ENCODE measurements at regions not wholly inside any gene's neighbourhood (a gene's known extent, or its start where the extent isn't known, plus 50 kb on each side); places are given as distances from the start of the nearest gene placed in this dataset.

DNA sequence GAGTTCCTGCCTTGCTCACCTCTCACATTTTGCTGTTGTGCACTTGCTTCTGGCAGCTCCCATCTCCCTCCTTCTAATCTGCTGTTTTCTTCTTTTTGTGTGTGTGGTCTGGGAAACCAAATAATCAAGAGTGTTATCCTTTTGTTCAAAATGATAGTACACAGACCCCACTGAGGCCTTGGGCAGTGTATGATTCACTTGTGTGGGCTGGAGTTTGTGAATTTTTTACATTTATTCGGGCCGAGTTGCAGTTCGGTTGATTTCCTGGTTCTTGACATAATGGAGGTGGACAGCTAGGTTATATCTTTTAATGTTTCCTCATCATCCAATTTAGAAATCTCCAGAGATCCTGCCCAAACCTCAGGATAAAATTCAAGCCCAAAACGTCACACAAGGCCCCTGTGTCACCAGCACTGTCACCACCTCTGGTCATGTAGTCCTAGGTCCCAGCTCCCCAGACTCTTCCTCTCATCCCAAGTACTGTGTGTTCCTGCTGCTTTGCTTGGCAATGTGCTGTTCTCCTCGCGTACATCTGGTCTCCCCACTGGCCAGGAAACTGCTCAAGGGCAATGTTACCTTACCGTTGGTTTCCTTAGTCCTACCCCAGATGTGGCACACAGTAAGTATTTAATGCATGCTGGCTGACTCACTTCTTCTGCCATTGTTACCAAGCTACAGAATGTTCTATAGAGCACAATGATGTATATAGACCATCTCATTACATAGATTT, 55.7 kb upstream of the PHACTR2 start:
- Mint-ChIP-seq H3K27ac (no peak overlapping the region), H3K36me3 (ENCODE audit: low read depth) (peaks cover 2% of the 10 kb centered on the region), H3K9me3 (no peaks in the 10 kb centered on the region), H3K4me1 (ENCODE audit: low read depth) (peaks cover 8% of the 10 kb centered on the region), H3K27me3 (ENCODE audit: low read depth) (no peaks in the 10 kb centered on the region), H3K4me3 (no peak overlapping the region)

DNA sequence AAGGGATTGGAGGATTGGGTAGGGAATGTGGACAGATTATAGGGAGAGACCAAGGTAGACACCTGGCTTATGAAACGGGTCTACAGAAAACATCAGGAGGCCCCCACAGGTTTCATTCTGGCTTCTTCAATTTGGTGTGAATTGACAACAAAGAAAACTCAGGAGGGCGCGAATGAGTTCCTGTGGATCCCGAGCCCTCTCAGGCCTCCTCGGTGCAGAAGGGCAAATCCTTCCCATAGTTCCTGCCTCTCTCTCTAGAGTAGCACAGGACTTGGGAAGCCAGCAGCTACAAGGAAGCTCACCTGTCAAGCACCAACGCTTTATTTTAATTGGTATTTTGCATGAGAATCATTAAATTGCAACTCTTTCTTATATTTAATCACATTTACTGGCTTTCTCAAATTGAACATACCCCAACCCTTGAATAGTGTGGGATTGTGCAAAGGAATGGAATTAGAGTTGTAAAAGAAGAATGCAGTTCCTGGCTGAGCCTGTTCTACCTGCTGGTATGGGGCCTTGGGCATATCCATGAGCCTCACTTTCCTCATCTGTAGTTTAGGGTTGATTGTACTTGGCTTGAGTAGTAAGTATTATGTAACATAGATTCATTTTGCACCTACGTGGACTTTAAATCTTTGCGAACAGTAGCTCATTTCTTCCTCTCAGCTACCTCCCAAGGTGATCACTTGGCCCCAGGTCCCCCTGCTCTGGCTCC, 56.4 kb upstream of the PHACTR2 start:
- Mint-ChIP-seq H3K27ac (no peak overlapping the region), H3K27me3 (ENCODE audit: low read depth) (no peaks in the 10 kb centered on the region), H3K4me1 (ENCODE audit: low read depth) (peaks cover 8% of the 10 kb centered on the region), H3K4me3 (no peak overlapping the region), H3K36me3 (ENCODE audit: low read depth) (peaks cover 2% of the 10 kb centered on the region), H3K9me3 (no peaks in the 10 kb centered on the region)

DNA sequence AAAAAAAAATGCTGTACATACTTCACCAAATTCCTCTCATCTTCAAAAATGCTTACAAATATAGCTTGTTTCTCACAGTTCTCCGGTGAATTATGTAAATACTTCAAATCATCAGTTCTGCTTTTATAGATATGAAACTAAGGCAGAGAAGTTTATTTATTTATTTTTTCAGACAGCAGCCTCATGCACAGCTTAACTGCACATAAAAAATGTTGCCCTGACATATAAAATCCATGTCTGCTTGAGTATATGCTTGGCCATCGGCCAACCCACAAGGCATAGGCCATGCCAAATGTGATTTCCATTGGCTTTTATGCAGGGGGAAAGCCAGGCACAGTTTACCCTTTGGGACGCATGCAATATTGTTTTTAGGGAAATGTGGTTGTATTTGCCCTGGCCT, 57.3 kb upstream of the PHACTR2 start:
- Mint-ChIP-seq H3K27ac (no peak overlapping the region), H3K4me3 (no peak overlapping the region)

DNA sequence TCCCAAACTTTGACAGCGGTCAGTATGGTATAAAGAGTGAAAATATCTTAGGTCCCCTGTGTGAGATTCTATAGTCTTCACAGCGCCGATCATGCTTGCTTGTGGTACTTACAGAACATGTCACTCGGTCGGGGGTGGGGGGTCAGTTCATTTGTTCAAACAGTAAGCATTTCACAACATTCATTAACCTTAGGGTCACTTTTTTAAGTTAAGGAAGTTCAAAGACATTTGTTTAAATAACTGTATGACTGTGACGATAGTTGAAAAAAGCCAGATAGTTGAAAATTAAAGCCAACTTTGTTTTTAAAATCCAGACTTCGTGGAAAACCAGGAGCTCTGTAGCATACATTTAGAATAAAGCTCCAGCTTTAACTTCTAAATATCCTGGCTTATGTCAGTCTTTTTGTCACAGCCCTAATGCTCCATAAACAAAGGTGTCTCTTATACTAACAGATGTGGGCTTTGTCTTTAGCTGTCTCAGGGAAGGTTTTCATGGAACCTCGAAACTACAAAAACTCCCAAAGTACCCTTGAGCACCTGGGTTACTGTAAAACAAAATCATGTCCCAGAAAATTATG, 57.9 kb upstream of the PHACTR2 start:
- no peak overlapping the region for H3K4me3 Mint-ChIP-seq
- no peaks in the 10 kb centered on the region for H3K9me3 Mint-ChIP-seq
- peaks cover 2% of the 10 kb centered on the region for H3K36me3 Mint-ChIP-seq (ENCODE audit: low read depth)
- peaks cover 12% of the 10 kb centered on the region for H3K4me1 Mint-ChIP-seq (ENCODE audit: low read depth)
- H3K27me3 Mint-ChIP-seq (ENCODE audit: low read depth) = no peaks in the 10 kb centered on the region
- H3K27ac Mint-ChIP-seq = no peak overlapping the region

More for the DNA sequence above, 57.3 kb upstream of the PHACTR2 start:
- no peaks in the 10 kb centered on the region for H3K9me3 Mint-ChIP-seq
- H3K4me1 Mint-ChIP-seq (ENCODE audit: low read depth) = peaks cover 8% of the 10 kb centered on the region
- H3K27me3 Mint-ChIP-seq (ENCODE audit: low read depth) = no peaks in the 10 kb centered on the region
- H3K36me3 Mint-ChIP-seq (ENCODE audit: low read depth) = peaks cover 2% of the 10 kb centered on the region

DNA sequence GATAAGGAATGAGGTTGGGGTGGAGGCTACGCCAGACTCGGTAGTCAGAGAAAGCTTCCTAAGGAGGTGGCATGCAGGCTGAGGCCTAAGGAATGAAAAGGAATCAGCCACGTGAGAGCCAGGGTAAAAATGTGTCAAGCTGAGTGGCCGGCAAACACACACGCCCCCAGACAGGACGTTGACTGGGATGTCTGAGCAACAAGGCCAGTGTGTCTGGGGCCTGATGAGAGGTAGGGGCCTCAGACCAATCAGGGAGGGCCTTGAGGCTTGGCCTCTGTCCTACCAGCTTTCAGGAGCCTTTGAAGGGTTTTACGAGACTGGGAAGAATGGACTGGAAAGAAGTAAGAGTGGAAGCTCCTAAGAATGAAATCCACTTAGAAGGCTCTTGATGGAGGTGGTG, 61.0 kb upstream of the PHACTR2 start:
- H3K27ac Mint-ChIP-seq = no peak overlapping the region
- H3K4me3 Mint-ChIP-seq = no peak overlapping the region
- H3K9me3 Mint-ChIP-seq = no peaks in the 10 kb centered on the region
- H3K27me3 Mint-ChIP-seq (ENCODE audit: low read depth) = no peaks in the 10 kb centered on the region
- H3K36me3 Mint-ChIP-seq (ENCODE audit: low read depth) = no peaks in the 10 kb centered on the region
- peaks cover 14% of the 10 kb centered on the region for H3K4me1 Mint-ChIP-seq (ENCODE audit: low read depth)

DNA sequence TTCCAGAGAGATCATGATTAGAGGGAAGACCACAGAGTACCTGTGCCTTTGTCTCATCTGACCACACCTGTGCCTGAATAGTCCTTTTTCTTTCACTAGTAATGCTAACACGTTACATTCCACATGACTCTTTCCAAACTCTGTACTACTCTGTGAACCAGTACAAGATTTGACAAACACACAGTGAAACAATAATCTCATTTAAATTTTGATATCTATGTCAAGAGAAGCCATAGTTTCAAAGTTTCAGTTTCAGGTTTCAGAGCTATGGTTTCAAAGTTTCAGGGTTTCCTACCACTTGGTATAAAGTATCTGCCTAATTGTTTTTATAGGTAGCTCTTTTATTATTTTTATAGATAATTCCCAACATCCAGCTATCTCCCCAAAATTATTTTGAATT, 62.0 kb upstream of the PHACTR2 start:
- Mint-ChIP-seq H3K27ac (no peak overlapping the region), H3K4me1 (ENCODE audit: low read depth) (peaks cover 13% of the 10 kb centered on the region), H3K36me3 (ENCODE audit: low read depth) (peaks cover 2% of the 10 kb centered on the region), H3K9me3 (no peaks in the 10 kb centered on the region), H3K27me3 (ENCODE audit: low read depth) (no peaks in the 10 kb centered on the region), H3K4me3 (no peak overlapping the region)

DNA sequence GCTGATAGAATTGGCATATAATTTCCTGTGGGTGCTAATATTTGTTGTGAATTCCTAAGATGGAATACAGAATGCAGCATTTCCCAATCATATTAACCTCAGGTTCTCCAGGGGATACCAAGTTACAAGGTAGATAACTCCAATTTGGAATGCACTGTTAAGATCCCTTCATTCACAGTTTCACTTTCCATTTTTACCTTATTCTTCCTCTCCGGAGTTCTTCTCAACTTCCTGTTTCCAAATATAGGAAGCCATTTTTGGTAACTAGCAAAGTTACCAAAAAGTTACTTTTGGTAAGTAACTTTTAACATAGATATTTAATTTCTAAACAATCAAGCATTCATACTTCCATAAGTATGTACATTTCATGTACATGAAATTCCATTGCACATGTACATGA, 63.5 kb upstream of the PHACTR2 start:
- H3K36me3 Mint-ChIP-seq (ENCODE audit: low read depth) = peaks cover 2% of the 10 kb centered on the region
- H3K4me1 Mint-ChIP-seq (ENCODE audit: low read depth) = peaks cover 13% of the 10 kb centered on the region
- H3K9me3 Mint-ChIP-seq = no peaks in the 10 kb centered on the region
- H3K27ac Mint-ChIP-seq = no peak overlapping the region
- no peak overlapping the region for H3K4me3 Mint-ChIP-seq
- no peaks in the 10 kb centered on the region for H3K27me3 Mint-ChIP-seq (ENCODE audit: low read depth)

DNA sequence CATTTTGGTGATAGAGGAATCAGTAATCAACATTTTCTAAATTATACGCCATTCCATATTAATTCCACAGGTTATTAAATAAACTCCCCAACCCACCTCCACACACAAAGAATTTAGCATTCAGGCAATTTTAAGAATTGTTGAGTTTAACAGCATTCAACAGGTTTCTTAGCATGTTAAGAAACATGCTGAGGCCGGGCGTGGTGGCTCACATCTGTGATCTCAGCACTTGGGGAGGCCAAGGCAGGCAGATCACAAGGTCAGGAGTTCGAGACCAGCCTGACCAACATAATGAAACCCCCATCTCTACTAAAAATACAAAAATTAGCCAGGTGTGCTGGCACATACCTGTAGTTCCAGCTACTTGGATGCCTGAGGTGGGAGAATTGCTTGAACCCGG, 64.0 kb upstream of the PHACTR2 start:
- no peak overlapping the region for H3K27ac Mint-ChIP-seq
- H3K36me3 Mint-ChIP-seq (ENCODE audit: low read depth) = peaks cover 2% of the 10 kb centered on the region
- H3K27me3 Mint-ChIP-seq (ENCODE audit: low read depth) = no peaks in the 10 kb centered on the region
- peaks cover 13% of the 10 kb centered on the region for H3K4me1 Mint-ChIP-seq (ENCODE audit: low read depth)
- H3K4me3 Mint-ChIP-seq = no peak overlapping the region
- no peaks in the 10 kb centered on the region for H3K9me3 Mint-ChIP-seq

DNA sequence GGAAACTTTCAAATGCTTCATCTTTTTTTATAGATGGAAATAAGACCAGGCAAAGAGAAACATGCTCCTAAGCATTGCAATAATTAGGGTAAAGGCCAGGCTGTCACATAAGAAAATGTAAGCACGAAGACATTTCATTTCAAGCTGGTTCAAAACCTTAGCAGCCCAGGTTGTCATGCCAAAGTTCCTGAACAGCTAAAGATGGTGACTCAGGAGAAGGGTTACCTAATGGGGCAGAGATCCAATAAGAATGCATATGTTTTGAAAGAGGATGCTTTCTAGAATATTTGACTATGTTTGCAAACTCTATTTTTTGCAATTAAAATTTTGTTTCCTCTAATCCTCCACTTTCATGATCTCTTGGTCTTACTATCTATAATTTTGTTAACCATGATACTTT, 65.6 kb upstream of the PHACTR2 start:
- Mint-ChIP-seq H3K4me1 (ENCODE audit: low read depth) (peaks cover 13% of the 10 kb centered on the region), H3K4me3 (no peak overlapping the region), H3K27me3 (ENCODE audit: low read depth) (no peaks in the 10 kb centered on the region), H3K9me3 (no peaks in the 10 kb centered on the region), H3K27ac (no peak overlapping the region), H3K36me3 (ENCODE audit: low read depth) (peaks cover 2% of the 10 kb centered on the region)

DNA sequence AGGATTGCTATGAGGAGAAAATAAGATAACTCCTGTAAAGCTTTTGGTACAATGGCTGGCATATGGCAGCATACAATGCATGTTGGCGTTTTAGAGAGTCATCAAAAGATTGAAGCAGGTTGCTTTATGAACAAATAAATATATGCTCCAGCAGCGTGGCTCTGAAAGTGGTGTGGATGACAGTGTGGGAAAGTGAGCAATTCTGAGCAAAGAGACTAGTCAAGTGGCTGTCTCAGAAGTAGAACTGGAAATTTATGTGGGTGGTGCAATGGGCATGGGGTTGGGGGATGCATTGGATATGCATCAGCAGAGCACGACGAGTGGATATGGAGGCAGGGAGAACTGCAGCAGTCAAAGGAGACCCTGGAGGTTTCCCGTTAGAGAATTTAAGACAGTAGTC, 66.2 kb upstream of the PHACTR2 start:
- peaks cover 13% of the 10 kb centered on the region for H3K4me1 Mint-ChIP-seq (ENCODE audit: low read depth)
- H3K9me3 Mint-ChIP-seq = no peaks in the 10 kb centered on the region
- H3K27me3 Mint-ChIP-seq (ENCODE audit: low read depth) = no peaks in the 10 kb centered on the region
- H3K36me3 Mint-ChIP-seq (ENCODE audit: low read depth) = peaks cover 2% of the 10 kb centered on the region
- no peak overlapping the region for H3K4me3 Mint-ChIP-seq
- H3K27ac Mint-ChIP-seq = no peak overlapping the region

DNA sequence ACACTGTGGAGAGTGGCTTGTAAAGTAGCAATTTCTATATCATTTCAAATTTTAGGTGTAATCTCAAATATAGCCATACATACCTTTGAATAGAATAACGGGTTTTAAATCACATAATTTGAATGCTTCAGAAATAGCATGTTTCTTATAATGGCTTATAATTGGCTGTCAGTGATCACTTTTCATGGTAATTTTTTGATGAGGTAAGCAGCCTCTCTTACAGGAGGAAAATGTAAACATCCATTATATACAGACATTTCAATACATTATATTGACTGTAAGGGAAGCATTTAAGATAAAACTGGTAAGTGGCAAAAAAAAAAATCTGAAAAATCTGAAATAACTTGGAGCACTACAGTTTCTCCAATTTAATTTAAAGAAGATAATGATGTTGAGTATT, 67.8 kb upstream of the PHACTR2 start:
- no peaks in the 10 kb centered on the region for H3K9me3 Mint-ChIP-seq
- H3K27ac Mint-ChIP-seq = no peak overlapping the region
- H3K36me3 Mint-ChIP-seq (ENCODE audit: low read depth) = peaks cover 2% of the 10 kb centered on the region
- H3K27me3 Mint-ChIP-seq (ENCODE audit: low read depth) = no peaks in the 10 kb centered on the region
- H3K4me1 Mint-ChIP-seq (ENCODE audit: low read depth) = peaks cover 7% of the 10 kb centered on the region
- H3K4me3 Mint-ChIP-seq = no peak overlapping the region

DNA sequence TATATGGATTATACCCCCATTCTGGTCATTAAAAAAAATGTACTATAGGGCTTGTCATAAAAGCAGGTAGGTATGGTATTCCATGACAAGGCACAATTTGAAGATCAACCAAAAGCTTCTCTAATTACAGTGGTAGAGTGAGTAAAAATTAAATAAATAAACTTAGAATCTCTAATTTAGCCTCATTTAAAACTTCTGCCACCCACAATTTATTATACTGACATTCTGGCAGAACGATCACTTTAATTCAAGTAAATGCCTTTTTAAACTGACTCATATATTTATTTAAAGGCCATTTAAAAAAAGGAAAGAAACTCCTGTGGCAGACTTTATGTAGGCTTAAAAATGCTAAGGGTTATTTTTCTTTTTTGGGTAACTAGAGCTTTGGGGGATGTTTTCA, 68.3 kb upstream of the PHACTR2 start:
- no peaks in the 10 kb centered on the region for H3K9me3 Mint-ChIP-seq
- no peak overlapping the region for H3K27ac Mint-ChIP-seq
- H3K36me3 Mint-ChIP-seq (ENCODE audit: low read depth) = peaks cover 2% of the 10 kb centered on the region
- peaks cover 4% of the 10 kb centered on the region for H3K4me1 Mint-ChIP-seq (ENCODE audit: low read depth)
- no peaks in the 10 kb centered on the region for H3K27me3 Mint-ChIP-seq (ENCODE audit: low read depth)
- H3K4me3 Mint-ChIP-seq = no peak overlapping the region

DNA sequence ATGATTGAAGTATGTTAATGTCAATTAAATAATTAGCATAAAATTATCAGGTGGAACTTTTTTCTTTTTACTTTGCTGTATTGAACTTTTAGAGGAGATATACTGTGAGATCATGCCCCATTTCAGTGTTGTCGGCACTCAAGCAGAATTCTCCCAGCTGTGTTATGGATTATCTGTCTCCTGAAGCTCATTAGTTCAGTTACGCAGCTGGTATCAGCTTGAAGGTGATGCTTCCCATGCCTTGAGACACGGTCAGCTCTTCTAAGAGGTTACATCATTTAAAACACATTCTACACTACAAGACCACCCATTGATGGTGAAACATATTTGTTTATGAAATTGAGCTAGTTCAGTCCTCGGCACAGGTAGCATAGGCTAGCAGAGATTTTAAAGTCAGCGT, 68.9 kb upstream of the PHACTR2 start:
- no peaks in the 10 kb centered on the region for H3K27me3 Mint-ChIP-seq (ENCODE audit: low read depth)
- H3K27ac Mint-ChIP-seq = no peak overlapping the region
- H3K4me1 Mint-ChIP-seq (ENCODE audit: low read depth) = no peaks in the 10 kb centered on the region
- H3K36me3 Mint-ChIP-seq (ENCODE audit: low read depth) = peaks cover 2% of the 10 kb centered on the region
- no peaks in the 10 kb centered on the region for H3K9me3 Mint-ChIP-seq
- H3K4me3 Mint-ChIP-seq = no peak overlapping the region

DNA sequence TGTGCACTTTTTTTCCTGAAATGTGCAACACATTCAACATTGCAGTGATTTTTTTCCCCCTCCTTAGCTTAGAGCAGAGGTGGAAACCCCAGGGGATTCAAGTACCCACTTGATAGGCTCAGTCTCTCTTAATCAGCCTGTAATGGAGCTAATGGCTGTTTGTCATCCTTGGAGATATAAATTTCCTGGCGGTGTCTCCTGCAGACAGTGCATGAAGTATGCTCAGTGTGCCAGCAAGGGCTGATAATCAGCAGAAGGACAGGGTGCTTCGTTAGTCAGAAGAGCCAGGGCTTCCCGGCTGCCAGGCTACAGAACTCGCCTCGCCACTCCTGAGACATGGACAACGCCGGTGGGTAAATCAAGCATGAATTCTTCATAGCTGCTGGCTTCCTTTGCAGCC, 69.8 kb upstream of the PHACTR2 start:
- H3K27ac Mint-ChIP-seq = no peak overlapping the region
- no peaks in the 10 kb centered on the region for H3K27me3 Mint-ChIP-seq (ENCODE audit: low read depth)
- H3K4me3 Mint-ChIP-seq = no peak overlapping the region
- H3K36me3 Mint-ChIP-seq (ENCODE audit: low read depth) = peaks cover 2% of the 10 kb centered on the region
- H3K9me3 Mint-ChIP-seq = no peaks in the 10 kb centered on the region
- H3K4me1 Mint-ChIP-seq (ENCODE audit: low read depth) = no peaks in the 10 kb centered on the region

DNA sequence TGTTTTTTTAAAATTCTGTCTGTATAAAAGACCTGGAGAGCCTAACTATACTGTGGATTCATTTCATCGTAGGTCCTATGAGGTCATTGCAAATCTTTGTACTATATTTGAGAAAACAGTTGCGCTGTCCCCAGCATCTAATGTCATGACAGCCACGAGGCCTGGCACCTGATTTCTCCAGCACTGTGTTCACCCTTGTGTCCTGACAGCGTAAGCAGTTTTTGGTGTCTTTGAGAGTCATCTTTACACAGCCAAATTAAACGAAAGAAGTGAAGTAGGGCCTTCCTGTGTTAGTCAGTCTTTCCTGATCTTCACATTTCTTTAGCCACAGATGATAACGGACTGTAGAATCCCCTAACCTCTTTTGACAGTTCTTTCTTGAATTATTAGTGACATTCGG, 70.6 kb upstream of the PHACTR2 start:
- no peaks in the 10 kb centered on the region for H3K9me3 Mint-ChIP-seq
- H3K27me3 Mint-ChIP-seq (ENCODE audit: low read depth) = no peaks in the 10 kb centered on the region
- no peak overlapping the region for H3K4me3 Mint-ChIP-seq
- no peak overlapping the region for H3K27ac Mint-ChIP-seq
- H3K4me1 Mint-ChIP-seq (ENCODE audit: low read depth) = no peaks in the 10 kb centered on the region
- peaks cover 2% of the 10 kb centered on the region for H3K36me3 Mint-ChIP-seq (ENCODE audit: low read depth)
